WTC11 (cell line): ENCODE measurements at regions not wholly inside any gene's neighbourhood (a gene's known extent, or its start where the extent isn't known, plus 50 kb on each side); places are given as distances from the start of the nearest gene placed in this dataset.

Source experiments
- ATF2 ChIP-seq: sonication (generic); formaldehyde crosslinking; IDR thresholded peaks from 2 replicates; pipeline ENCODE4 v1.8.1; 2022; ENCODE audit warnings: low read depth, missing genetic modification reagents, borderline replicate concordance
- NFYB ChIP-seq: sonication (generic); formaldehyde crosslinking; conservative IDR thresholded peaks from 2 replicates; pipeline ENCODE4 v1.8.0; 2022; ENCODE audit warnings: low read depth, missing genetic modification reagents
- TF ChIP-seq, protein P1 (sequence below): sonication (generic); formaldehyde crosslinking; IDR thresholded peaks from 2 replicates; pipeline ENCODE4 v1.8.0; 2022; ENCODE audit warnings: missing genetic modification reagents

- TF ChIP-seq, protein P1, sequence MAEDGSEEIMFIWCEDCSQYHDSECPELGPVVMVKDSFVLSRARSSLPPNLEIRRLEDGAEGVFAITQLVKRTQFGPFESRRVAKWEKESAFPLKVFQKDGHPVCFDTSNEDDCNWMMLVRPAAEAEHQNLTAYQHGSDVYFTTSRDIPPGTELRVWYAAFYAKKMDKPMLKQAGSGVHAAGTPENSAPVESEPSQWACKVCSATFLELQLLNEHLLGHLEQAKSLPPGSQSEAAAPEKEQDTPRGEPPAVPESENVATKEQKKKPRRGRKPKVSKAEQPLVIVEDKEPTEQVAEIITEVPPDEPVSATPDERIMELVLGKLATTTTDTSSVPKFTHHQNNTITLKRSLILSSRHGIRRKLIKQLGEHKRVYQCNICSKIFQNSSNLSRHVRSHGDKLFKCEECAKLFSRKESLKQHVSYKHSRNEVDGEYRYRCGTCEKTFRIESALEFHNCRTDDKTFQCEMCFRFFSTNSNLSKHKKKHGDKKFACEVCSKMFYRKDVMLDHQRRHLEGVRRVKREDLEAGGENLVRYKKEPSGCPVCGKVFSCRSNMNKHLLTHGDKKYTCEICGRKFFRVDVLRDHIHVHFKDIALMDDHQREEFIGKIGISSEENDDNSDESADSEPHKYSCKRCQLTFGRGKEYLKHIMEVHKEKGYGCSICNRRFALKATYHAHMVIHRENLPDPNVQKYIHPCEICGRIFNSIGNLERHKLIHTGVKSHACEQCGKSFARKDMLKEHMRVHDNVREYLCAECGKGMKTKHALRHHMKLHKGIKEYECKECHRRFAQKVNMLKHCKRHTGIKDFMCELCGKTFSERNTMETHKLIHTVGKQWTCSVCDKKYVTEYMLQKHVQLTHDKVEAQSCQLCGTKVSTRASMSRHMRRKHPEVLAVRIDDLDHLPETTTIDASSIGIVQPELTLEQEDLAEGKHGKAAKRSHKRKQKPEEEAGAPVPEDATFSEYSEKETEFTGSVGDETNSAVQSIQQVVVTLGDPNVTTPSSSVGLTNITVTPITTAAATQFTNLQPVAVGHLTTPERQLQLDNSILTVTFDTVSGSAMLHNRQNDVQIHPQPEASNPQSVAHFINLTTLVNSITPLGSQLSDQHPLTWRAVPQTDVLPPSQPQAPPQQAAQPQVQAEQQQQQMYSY (CRISPR knock-in tag) = no peak
- no peak for TF ChIP-seq ATF2 (CRISPR knock-in tag)
- TF ChIP-seq NFYB (CRISPR knock-in tag) = no peak
Measured at GRCh38 chr13:106402866-106403265, 132.6 kb downstream of the EFNB2 start.
